ENCODE measurements at regions not wholly inside any gene's neighbourhood (a gene's known extent, or its start where the extent isn't known, plus 50 kb on each side); places are given as distances from the start of the nearest gene placed in this dataset.

- no peak for TF ChIP-seq ZBTB33 (IDR thresholded peaks at IDR 0.05)
- no peak for TF ChIP-seq CTCF (IDR thresholded peaks at IDR 0.05; ENCODE audit: low read depth, low read length, missing input control)
- TF ChIP-seq JUND (IDR thresholded peaks at IDR 0.05), result no peak
- TF ChIP-seq FOXA1 (IDR thresholded peaks at IDR 0.05), result no peak
Measured at GRCh38 chr5:166581826-166582225, 1709.6 kb upstream of the WWC1 start (continued).

- no peaks in the 10 kb centered on the region for H3K9me3 ChIP-seq (ENCODE audit: control insufficient read depth in 4 of 4, low read length in 3 of 4)
- no peak overlapping the region for H3K27ac ChIP-seq (ENCODE audit: low read depth in 1 of 2, low read length in 2 of 2)
- H3K4me1 ChIP-seq (ENCODE audit: control insufficient read depth in 4 of 4, insufficient read depth in 4 of 4, low read length in 3 of 4), result no peaks in the 10 kb centered on the region
- no peak for DNase-seq (ENCODE audit: low spot score)
- no peaks in the 10 kb centered on the region for H3K36me3 ChIP-seq (ENCODE audit: control insufficient read depth in 4 of 4, insufficient read depth in 3 of 4, low read depth in 1 of 4, low read length in 3 of 4)
- no peak overlapping the region for H3K9ac ChIP-seq (ENCODE audit: low read depth in 1 of 2, low read length in 2 of 2)
- no peaks in the 10 kb centered on the region for H3K27me3 ChIP-seq (ENCODE audit: control insufficient read depth in 4 of 4, insufficient read depth in 4 of 4, low read length in 3 of 4)
- 89% methylated on average over 4 of the region's 4 CpGs for WGBS
- TF ChIP-seq RXRA (IDR thresholded peaks at IDR 0.05), result no peak
- TF ChIP-seq TAF1 (conservative IDR thresholded peaks at IDR 0.05), result no peak
- TF ChIP-seq CTCF (IDR thresholded peaks at IDR 0.05; ENCODE audit: low read depth, low read length, missing input control), result no peak
- TF ChIP-seq YY1 (IDR thresholded peaks at IDR 0.05), result no peak
- TF ChIP-seq SP1 (IDR thresholded peaks at IDR 0.05), result no peak
- TF ChIP-seq FOXA1 (IDR thresholded peaks at IDR 0.05), result no peak
- no peak overlapping the region for H3K4me3 ChIP-seq (ENCODE audit: low read depth in 1 of 3, low read length in 3 of 3)
Measured at GRCh38 chr5:166582416-166582815, 1709.0 kb upstream of the WWC1 start.

GRCh38 chr5:166594567-166594966 is 1696.9 kb upstream of the WWC1 start:
- H3K9me3 ChIP-seq (ENCODE audit: control insufficient read depth in 4 of 4, low read length in 3 of 4), result no peaks in the 10 kb centered on the region
- H3K27ac ChIP-seq (ENCODE audit: low read depth in 1 of 2, low read length in 2 of 2), result no peak overlapping the region
- no peak for TF ChIP-seq MAX (IDR thresholded peaks at IDR 0.05)
- TF ChIP-seq HNF4A (conservative IDR thresholded peaks at IDR 0.05), result no peak
- no peak for TF ChIP-seq REST (IDR thresholded peaks at IDR 0.05)
- no peak overlapping the region for H3K4me3 ChIP-seq (ENCODE audit: low read depth in 1 of 3, low read length in 3 of 3)
- DNase-seq (ENCODE audit: low spot score), result no peak
- no peaks in the 10 kb centered on the region for H3K36me3 ChIP-seq (ENCODE audit: control insufficient read depth in 4 of 4, insufficient read depth in 3 of 4, low read depth in 1 of 4, low read length in 3 of 4)
- H3K9ac ChIP-seq (ENCODE audit: low read depth in 1 of 2, low read length in 2 of 2), result no peak overlapping the region
- no peaks in the 10 kb centered on the region for H3K27me3 ChIP-seq (ENCODE audit: control insufficient read depth in 4 of 4, insufficient read depth in 4 of 4, low read length in 3 of 4)
- no peaks in the 10 kb centered on the region for H3K4me1 ChIP-seq (ENCODE audit: control insufficient read depth in 4 of 4, insufficient read depth in 4 of 4, low read length in 3 of 4)

Measured in liver (tissue), 8 donors.